ENCODE measurements at regions not wholly inside any gene's neighbourhood (a gene's known extent, or its start where the extent isn't known, plus 50 kb on each side); places are given as distances from the start of the nearest gene placed in this dataset.

DNA sequence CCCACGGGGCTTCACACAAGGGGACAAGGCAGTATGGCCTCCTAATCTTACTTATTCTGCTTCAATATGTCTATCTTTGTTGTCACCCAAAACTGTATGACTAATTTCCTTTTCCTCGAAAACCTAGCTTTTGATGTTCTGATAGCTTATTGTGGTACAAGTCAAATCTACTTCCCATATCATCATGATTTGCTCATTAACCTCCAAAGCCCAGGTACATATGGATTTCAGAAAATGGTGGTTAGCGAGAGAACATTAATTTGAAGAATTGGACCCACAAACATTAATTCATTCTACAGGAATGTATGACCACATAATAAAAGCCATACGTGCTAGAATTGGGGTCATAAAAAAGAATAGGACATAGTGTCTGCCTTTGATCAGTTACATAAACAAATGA is 412.5 kb downstream of the CCDC91 start:
- TF ChIP-seq CTCF (IDR thresholded peaks at IDR 0.05; ENCODE audit: low read length) (no peak), EZH2 (IDR thresholded peaks at IDR 0.05; ENCODE audit: borderline replicate concordance, low read length) (no peak)
